Activated T-helper 1 cell treated with anti-CD3 and anti-CD28 coated beads, Interleukin-12 subunit alpha, Interleukin-12 subunit beta, Interleukin-2, Interleukin-4 antibody, amounts not matched to agents 30 ng/mL and 10 ng/mL and 1 ng/mL, durations not matched to agents 14 hours and 24 hours and 36 hours (primary cell): ENCODE measurements at regions not wholly inside any gene's neighbourhood (a gene's known extent, or its start where the extent isn't known, plus 50 kb on each side); places are given as distances from the start of the nearest gene placed in this dataset.

Experiments
- DNase-seq: peaks from one replicate; pipeline ENCODE4 v3.0.0; 2021; ENCODE audit warnings: low spot score
- H3K27ac Mint-ChIP-seq: one replicate; pipeline ENCODE4 v1.8.0; 2021; ENCODE audit warnings: mild to moderate bottlenecking, mixed read lengths
- H3K27me3 Mint-ChIP-seq: one replicate; pipeline ENCODE4 v1.8.0; 2022; ENCODE audit warnings: mild to moderate bottlenecking, moderate library complexity, mixed read lengths; ENCODE audit not compliant: insufficient read depth
- H3K36me3 Mint-ChIP-seq: one replicate; pipeline ENCODE4 v1.8.0; 2021; ENCODE audit warnings: low read depth, mixed read lengths
- H3K4me1 Mint-ChIP-seq: one replicate; pipeline ENCODE4 v1.8.0; 2021; ENCODE audit warnings: low read depth, mixed read lengths
- H3K4me3 Mint-ChIP-seq: one replicate; pipeline ENCODE4 v1.8.0; 2021; ENCODE audit warnings: mild to moderate bottlenecking, moderate library complexity, mixed read lengths
- H3K9me3 Mint-ChIP-seq: one replicate; pipeline ENCODE4 v1.8.0; 2021; ENCODE audit warnings: mixed read lengths
- intact Hi-C: fragments of 100-400 bp; cut with micrococcal nuclease; formaldehyde crosslinking; loops from one replicate; pipeline ENCODE4 v1.15.1; 2024

- no peaks in the 10 kb centered on the region for H3K27me3 Mint-ChIP-seq
- H3K4me1 Mint-ChIP-seq = no peaks in the 10 kb centered on the region
- no peaks in the 10 kb centered on the region for H3K36me3 Mint-ChIP-seq
- DNase-seq = no peak
- no peak overlapping the region for H3K4me3 Mint-ChIP-seq
- peaks cover 4% of the 10 kb centered on the region for H3K9me3 Mint-ChIP-seq
- intact Hi-C loops = no loop called here
- H3K27ac Mint-ChIP-seq = no peak overlapping the region
These were observed 1219.9 kb upstream of the SORCS1 start for GRCh38 chr10:108384378-108384777.

- H3K27ac Mint-ChIP-seq = no peak overlapping the region
- H3K27me3 Mint-ChIP-seq = no peaks in the 10 kb centered on the region
- no peaks in the 10 kb centered on the region for H3K36me3 Mint-ChIP-seq
These were observed 1214.3 kb upstream of the SORCS1 start for GRCh38 chr10:108378779-108379178.

GRCh38 chr10:108375691-108376090, 1211.2 kb upstream of the SORCS1 start:
- no peak for DNase-seq
- Mint-ChIP-seq H3K4me1 (no peaks in the 10 kb centered on the region), H3K9me3 (peaks cover 7% of the 10 kb centered on the region), H3K4me3 (no peak overlapping the region), H3K27me3 (no peaks in the 10 kb centered on the region), H3K36me3 (no peaks in the 10 kb centered on the region), H3K27ac (no peak overlapping the region)
- intact Hi-C loops = no loop called here

More at GRCh38 chr10:108378779-108379178, 1214.3 kb upstream of the SORCS1 start:
- DNase-seq = no peak
- peaks cover 7% of the 10 kb centered on the region for H3K9me3 Mint-ChIP-seq
- no peaks in the 10 kb centered on the region for H3K4me1 Mint-ChIP-seq
- H3K4me3 Mint-ChIP-seq = no peak overlapping the region
- intact Hi-C loops = no loop called here

- Mint-ChIP-seq H3K9me3 (peaks cover 7% of the 10 kb centered on the region), H3K4me3 (no peak overlapping the region), H3K27me3 (no peaks in the 10 kb centered on the region), H3K4me1 (no peaks in the 10 kb centered on the region), H3K36me3 (no peaks in the 10 kb centered on the region), H3K27ac (no peak overlapping the region)
- intact Hi-C loops = no loop called here
- no peak for DNase-seq
These were observed 1210.5 kb upstream of the SORCS1 start for GRCh38 chr10:108374991-108375390.

- Mint-ChIP-seq H3K27ac (no peak overlapping the region), H3K4me1 (no peaks in the 10 kb centered on the region), H3K27me3 (no peaks in the 10 kb centered on the region), H3K36me3 (no peaks in the 10 kb centered on the region), H3K4me3 (no peak overlapping the region), H3K9me3 (no peaks in the 10 kb centered on the region)
- intact Hi-C loops = no loop called here
- no peak for DNase-seq
These were observed 1201.0 kb upstream of the SORCS1 start for GRCh38 chr10:108365541-108365940.

GRCh38 chr10:108363576-108363975, 1199.1 kb upstream of the SORCS1 start:
- intact Hi-C loops = no loop called here
- H3K9me3 Mint-ChIP-seq = no peaks in the 10 kb centered on the region
- no peaks in the 10 kb centered on the region for H3K36me3 Mint-ChIP-seq
- H3K4me1 Mint-ChIP-seq = no peaks in the 10 kb centered on the region
- H3K27me3 Mint-ChIP-seq = no peaks in the 10 kb centered on the region
- no peak overlapping the region for H3K27ac Mint-ChIP-seq
- no peak for DNase-seq
- no peak overlapping the region for H3K4me3 Mint-ChIP-seq

GRCh38 chr10:108362961-108363360, 1198.5 kb upstream of the SORCS1 start:
- no peak for DNase-seq
- Mint-ChIP-seq H3K27ac (no peak overlapping the region), H3K4me3 (no peak overlapping the region), H3K27me3 (no peaks in the 10 kb centered on the region), H3K9me3 (no peaks in the 10 kb centered on the region), H3K36me3 (no peaks in the 10 kb centered on the region), H3K4me1 (no peaks in the 10 kb centered on the region)
- intact Hi-C loops = no loop called here

GRCh38 chr10:108362296-108362695, 1197.8 kb upstream of the SORCS1 start:
- H3K4me3 Mint-ChIP-seq = no peak overlapping the region
- no peak for DNase-seq
- H3K27me3 Mint-ChIP-seq = no peaks in the 10 kb centered on the region
- H3K9me3 Mint-ChIP-seq = peaks cover 2% of the 10 kb centered on the region
- H3K4me1 Mint-ChIP-seq = no peaks in the 10 kb centered on the region
- H3K36me3 Mint-ChIP-seq = no peaks in the 10 kb centered on the region
- intact Hi-C loops = no loop called here
- H3K27ac Mint-ChIP-seq = no peak overlapping the region

GRCh38 chr10:108360187-108360586, 1195.7 kb upstream of the SORCS1 start:
- H3K27ac Mint-ChIP-seq = no peak overlapping the region
- H3K36me3 Mint-ChIP-seq = no peaks in the 10 kb centered on the region
- intact Hi-C loops = no loop called here
- no peak overlapping the region for H3K4me3 Mint-ChIP-seq
- DNase-seq = no peak
- no peaks in the 10 kb centered on the region for H3K27me3 Mint-ChIP-seq
- H3K9me3 Mint-ChIP-seq = peaks cover 14% of the 10 kb centered on the region
- no peaks in the 10 kb centered on the region for H3K4me1 Mint-ChIP-seq

- no peak for DNase-seq
- no peak overlapping the region for H3K27ac Mint-ChIP-seq
- no peaks in the 10 kb centered on the region for H3K36me3 Mint-ChIP-seq
- no peaks in the 10 kb centered on the region for H3K4me1 Mint-ChIP-seq
- intact Hi-C loops = no loop called here
- H3K4me3 Mint-ChIP-seq = no peak overlapping the region
- H3K9me3 Mint-ChIP-seq = peaks cover 14% of the 10 kb centered on the region
- H3K27me3 Mint-ChIP-seq = no peaks in the 10 kb centered on the region
These were observed 1194.4 kb upstream of the SORCS1 start for GRCh38 chr10:108358912-108359311.

- Mint-ChIP-seq H3K4me1 (no peaks in the 10 kb centered on the region), H3K27me3 (no peaks in the 10 kb centered on the region), H3K9me3 (peaks cover 19% of the 10 kb centered on the region), H3K4me3 (no peak overlapping the region), H3K27ac (no peak overlapping the region), H3K36me3 (no peaks in the 10 kb centered on the region)
- DNase-seq = no peak
- intact Hi-C loops = no loop called here
These were observed 1188.3 kb upstream of the SORCS1 start for GRCh38 chr10:108352771-108353170.

GRCh38 chr10:108348215-108348614, 1183.7 kb upstream of the SORCS1 start:
- no peaks in the 10 kb centered on the region for H3K4me1 Mint-ChIP-seq

GRCh38 chr10:108346066-108346465, 1181.6 kb upstream of the SORCS1 start:
- Mint-ChIP-seq H3K4me3 (no peak overlapping the region), H3K9me3 (peaks cover 10% of the 10 kb centered on the region), H3K27me3 (no peaks in the 10 kb centered on the region), H3K4me1 (no peaks in the 10 kb centered on the region), H3K27ac (no peak overlapping the region), H3K36me3 (no peaks in the 10 kb centered on the region)
- intact Hi-C loops = no loop called here
- DNase-seq = no peak

More at GRCh38 chr10:108348215-108348614, 1183.7 kb upstream of the SORCS1 start:
- Mint-ChIP-seq H3K4me3 (no peak overlapping the region), H3K27ac (no peak overlapping the region), H3K27me3 (no peaks in the 10 kb centered on the region), H3K9me3 (peaks cover 10% of the 10 kb centered on the region), H3K36me3 (no peaks in the 10 kb centered on the region)
- intact Hi-C loops = no loop called here
- no peak for DNase-seq

GRCh38 chr10:108338146-108338545, 1173.6 kb upstream of the SORCS1 start:
- no peaks in the 10 kb centered on the region for H3K36me3 Mint-ChIP-seq
- H3K4me3 Mint-ChIP-seq = no peak overlapping the region
- no peaks in the 10 kb centered on the region for H3K9me3 Mint-ChIP-seq
- H3K4me1 Mint-ChIP-seq = no peaks in the 10 kb centered on the region
- H3K27me3 Mint-ChIP-seq = no peaks in the 10 kb centered on the region
- DNase-seq = no peak
- no peak overlapping the region for H3K27ac Mint-ChIP-seq
- intact Hi-C loops = no loop called here
